Skin epidermis (tissue), 12 donors: ENCODE measurements at regions not wholly inside any gene's neighbourhood (a gene's known extent, or its start where the extent isn't known, plus 50 kb on each side); places are given as distances from the start of the nearest gene placed in this dataset.
"Not testable (repeated sequence)": the region's sequence is repeated elsewhere in the genome, so short reads cannot be mapped to it uniquely, and the experiment has no call there.

Experiments
- H3K27ac ChIP-seq, 21 experiments: fragments of 200-600 bp; sonication (generic) in 11 of 21; one replicate each; pipeline ENCODE4 v1.5.0; 2020; ENCODE audit warnings: mild to moderate bottlenecking in 3 of 21, inconsistent platforms in 2 of 21, moderate library complexity in 2 of 21
- H3K4me3 ChIP-seq, 7 experiments: fragments of 200-600 bp; sonication (generic) in 2 of 7; one replicate each; pipeline ENCODE4 v1.5.0; 2020; ENCODE audit warnings: inconsistent platforms in 2 of 7, mild to moderate bottlenecking in 2 of 7, moderate library complexity in 1 of 7

- Histone ChIP-seq H3K27ac (no peak overlapping the region), H3K4me3 (no peak overlapping the region)
These were observed 1699.1 kb downstream of the BRINP3 start for GRCh38 chr1:188778578-188778977.

- no peak overlapping the region for H3K4me3 ChIP-seq
- no peak overlapping the region for H3K27ac ChIP-seq
These were observed 1695.3 kb downstream of the BRINP3 start for GRCh38 chr1:188782220-188782841.

- Histone ChIP-seq H3K4me3 (no peak overlapping the region), H3K27ac (no peak overlapping the region)
These were observed 1682.7 kb downstream of the BRINP3 start for GRCh38 chr1:188794969-188795368.

GRCh38 chr1:188812153-188812552 lies 1665.5 kb downstream of the BRINP3 start:
- H3K4me3 ChIP-seq, H3K27ac ChIP-seq: not testable (repeated sequence)

GRCh38 chr1:188812836-188813573 lies 1664.7 kb downstream of the BRINP3 start:
- not testable (repeated sequence) for H3K4me3 ChIP-seq

GRCh38 chr1:188817814-188818213 lies 1659.8 kb downstream of the BRINP3 start:
- no peak overlapping the region for H3K27ac ChIP-seq
- no peak overlapping the region for H3K4me3 ChIP-seq

More at GRCh38 chr1:188812836-188813573, 1664.7 kb downstream of the BRINP3 start:
- not testable (repeated sequence) for H3K27ac ChIP-seq

- H3K4me3 ChIP-seq = no peak overlapping the region
These were observed 1655.4 kb downstream of the BRINP3 start for GRCh38 chr1:188822248-188822647.

GRCh38 chr1:188825471-188825870 lies 1652.2 kb downstream of the BRINP3 start:
- no peak overlapping the region for H3K27ac ChIP-seq
- H3K4me3 ChIP-seq = no peak overlapping the region

More at GRCh38 chr1:188822248-188822647, 1655.4 kb downstream of the BRINP3 start:
- no peak overlapping the region for H3K27ac ChIP-seq

- no peak overlapping the region for H3K4me3 ChIP-seq
These were observed 1650.9 kb downstream of the BRINP3 start for GRCh38 chr1:188826800-188827199.

GRCh38 chr1:188827400-188827799 lies 1650.3 kb downstream of the BRINP3 start:
- no peak overlapping the region for H3K27ac ChIP-seq

More at GRCh38 chr1:188826800-188827199, 1650.9 kb downstream of the BRINP3 start:
- H3K27ac ChIP-seq = no peak overlapping the region

GRCh38 chr1:188841111-188841696 lies 1636.5 kb downstream of the BRINP3 start:
- not testable (repeated sequence) for H3K27ac ChIP-seq, H3K4me3 ChIP-seq

More at GRCh38 chr1:188827400-188827799, 1650.3 kb downstream of the BRINP3 start:
- no peak overlapping the region for H3K4me3 ChIP-seq

GRCh38 chr1:188846468-188846867 lies 1631.2 kb downstream of the BRINP3 start:
- H3K27ac ChIP-seq = no peak overlapping the region
- H3K4me3 ChIP-seq = no peak overlapping the region

GRCh38 chr1:188857526-188858087 lies 1620.1 kb downstream of the BRINP3 start:
- H3K27ac ChIP-seq = no peak overlapping the region

GRCh38 chr1:188867614-188868013 lies 1610.0 kb downstream of the BRINP3 start:
- no peak overlapping the region for H3K27ac ChIP-seq
- no peak overlapping the region for H3K4me3 ChIP-seq

More at GRCh38 chr1:188857526-188858087, 1620.1 kb downstream of the BRINP3 start:
- no peak overlapping the region for H3K4me3 ChIP-seq

GRCh38 chr1:188871164-188871563 lies 1606.5 kb downstream of the BRINP3 start:
- no peak overlapping the region for H3K4me3 ChIP-seq

GRCh38 chr1:188872376-188872775 lies 1605.3 kb downstream of the BRINP3 start:
- Histone ChIP-seq H3K27ac (no peak overlapping the region), H3K4me3 (no peak overlapping the region)

More at GRCh38 chr1:188871164-188871563, 1606.5 kb downstream of the BRINP3 start:
- H3K27ac ChIP-seq = no peak overlapping the region

GRCh38 chr1:188877668-188878067 lies 1600.0 kb downstream of the BRINP3 start:
- H3K4me3 ChIP-seq = no peak overlapping the region
- no peak overlapping the region for H3K27ac ChIP-seq

- H3K27ac ChIP-seq = no peak overlapping the region
- H3K4me3 ChIP-seq = no peak overlapping the region
These were observed 1589.3 kb downstream of the BRINP3 start for GRCh38 chr1:188888386-188888785.

- no peak overlapping the region for H3K4me3 ChIP-seq
- H3K27ac ChIP-seq = no peak overlapping the region
These were observed 1588.5 kb downstream of the BRINP3 start for GRCh38 chr1:188889166-188889565.

- Histone ChIP-seq H3K27ac (no peak overlapping the region), H3K4me3 (no peak overlapping the region)
These were observed 1585.7 kb downstream of the BRINP3 start for GRCh38 chr1:188891958-188892357.
